Peyer's patch (tissue), 4 donors: ENCODE measurements at regions not wholly inside any gene's neighbourhood (a gene's known extent, or its start where the extent isn't known, plus 50 kb on each side); places are given as distances from the start of the nearest gene placed in this dataset.

Source experiments
- POLR2A ChIP-seq, 2 donors: fragments of 450-650 bp; IDR thresholded peaks; one replicate each; pipeline ENCODE4 v1.5.1; 2017; ENCODE audit warnings: antibody characterized with exemption in 2 of 2, mild to moderate bottlenecking in 2 of 2, moderate library complexity in 2 of 2
- TF ChIP-seq, protein P1 (sequence below), 6 experiments: fragments of 450-650 bp in 4 of 6; fragments of 200-600 bp in 2 of 6; sonication (generic) in 1 of 6; IDR thresholded peaks; one replicate each; pipeline ENCODE4 v1.5.1; 2017 to 2019; ENCODE audit warnings: antibody characterized with exemption in 6 of 6, mild to moderate bottlenecking in 3 of 6, moderate library complexity in 1 of 6

- TF ChIP-seq, protein P1, sequence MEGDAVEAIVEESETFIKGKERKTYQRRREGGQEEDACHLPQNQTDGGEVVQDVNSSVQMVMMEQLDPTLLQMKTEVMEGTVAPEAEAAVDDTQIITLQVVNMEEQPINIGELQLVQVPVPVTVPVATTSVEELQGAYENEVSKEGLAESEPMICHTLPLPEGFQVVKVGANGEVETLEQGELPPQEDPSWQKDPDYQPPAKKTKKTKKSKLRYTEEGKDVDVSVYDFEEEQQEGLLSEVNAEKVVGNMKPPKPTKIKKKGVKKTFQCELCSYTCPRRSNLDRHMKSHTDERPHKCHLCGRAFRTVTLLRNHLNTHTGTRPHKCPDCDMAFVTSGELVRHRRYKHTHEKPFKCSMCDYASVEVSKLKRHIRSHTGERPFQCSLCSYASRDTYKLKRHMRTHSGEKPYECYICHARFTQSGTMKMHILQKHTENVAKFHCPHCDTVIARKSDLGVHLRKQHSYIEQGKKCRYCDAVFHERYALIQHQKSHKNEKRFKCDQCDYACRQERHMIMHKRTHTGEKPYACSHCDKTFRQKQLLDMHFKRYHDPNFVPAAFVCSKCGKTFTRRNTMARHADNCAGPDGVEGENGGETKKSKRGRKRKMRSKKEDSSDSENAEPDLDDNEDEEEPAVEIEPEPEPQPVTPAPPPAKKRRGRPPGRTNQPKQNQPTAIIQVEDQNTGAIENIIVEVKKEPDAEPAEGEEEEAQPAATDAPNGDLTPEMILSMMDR (IDR thresholded peaks at IDR 0.05) = no peak
- no peak for TF ChIP-seq POLR2A (IDR thresholded peaks at IDR 0.05)
Measured at GRCh38 chr22:34855471-34855870, 210.5 kb upstream of the ISX start.
